Gastroesophageal sphincter (tissue), 3 donors: ENCODE measurements at regions not wholly inside any gene's neighbourhood (a gene's known extent, or its start where the extent isn't known, plus 50 kb on each side); places are given as distances from the start of the nearest gene placed in this dataset.

Experiments
- CTCF ChIP-seq, 4 experiments: fragments of 200-600 bp in 2 of 4; fragments of 450-650 bp in 2 of 4; sonication (generic) in 1 of 4; IDR thresholded peaks; one replicate each; pipeline ENCODE4 v1.5.1; 2017 to 2019; ENCODE audit warnings: antibody characterized with exemption in 4 of 4, mild to moderate bottlenecking in 2 of 4, moderate library complexity in 2 of 4
- EP300 ChIP-seq: sonication (generic); formaldehyde crosslinking; IDR thresholded peaks from one replicate; pipeline ENCODE4 v1.6.1; 2017; ENCODE audit warnings: antibody characterized with exemption, mild to moderate bottlenecking

- TF ChIP-seq CTCF (IDR thresholded peaks at IDR 0.05) = no peak
- no peak for TF ChIP-seq EP300
Observed at GRCh38 chr1:213704941-213705340, 282.8 kb upstream of the PROX1 start.
